ENCODE measurements at regions not wholly inside any gene's neighbourhood (a gene's known extent, or its start where the extent isn't known, plus 50 kb on each side); places are given as distances from the start of the nearest gene placed in this dataset.
"Not testable (repeated sequence)": the region's sequence is repeated elsewhere in the genome, so short reads cannot be mapped to it uniquely, and the experiment has no call there.

DNA sequence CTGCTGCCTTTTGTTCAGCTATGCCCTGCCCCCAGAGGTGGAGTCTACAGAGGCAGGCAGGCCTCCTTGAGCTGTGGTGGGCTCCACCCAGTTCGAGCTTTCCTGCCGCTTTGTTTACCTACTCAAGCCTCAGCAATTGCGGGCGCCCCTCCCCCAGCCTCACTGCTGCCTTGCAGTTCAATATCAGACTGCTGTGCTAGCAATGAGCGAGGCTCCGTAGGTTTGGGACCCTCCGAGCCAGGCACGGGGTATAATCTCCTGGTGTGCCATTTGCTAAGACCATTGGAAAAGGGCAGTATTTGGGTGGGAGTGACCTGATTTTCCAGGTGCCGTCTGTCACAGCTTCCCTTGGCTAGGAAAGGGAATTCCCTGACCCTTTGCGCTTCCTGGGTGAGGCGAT is 51.9 kb downstream of the DIPK2A start:
- DNase-seq (ENCODE audit: low read depth in 2 of 2) = not testable (repeated sequence)

DNA sequence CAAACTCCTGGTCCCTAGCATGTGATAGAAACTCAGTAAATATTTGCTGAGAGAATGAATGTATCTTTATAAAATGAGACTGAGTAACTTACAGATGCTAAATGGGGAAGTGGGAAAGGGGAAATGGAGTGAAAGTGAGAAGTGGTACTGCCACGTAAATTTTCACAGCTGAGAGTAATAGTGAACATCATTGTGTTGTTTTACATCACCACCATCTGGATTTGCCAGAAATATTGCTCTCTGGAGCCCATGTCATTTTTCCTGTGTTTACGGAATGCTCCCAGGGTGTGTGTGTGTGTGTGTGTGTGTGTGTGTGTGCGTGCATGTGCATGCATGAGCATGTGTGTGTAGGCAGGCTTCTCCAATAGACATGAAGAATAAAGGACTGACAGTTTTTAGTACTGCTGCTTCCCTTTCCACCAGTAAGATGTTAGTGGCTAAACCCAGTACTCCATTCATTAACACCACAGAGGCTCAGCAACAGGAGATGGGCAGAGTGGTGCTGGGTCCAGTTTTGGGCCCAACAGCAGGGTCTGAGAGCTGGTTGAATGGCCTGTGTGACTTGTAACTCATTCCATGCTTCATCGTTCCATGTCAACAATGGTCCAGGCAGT is 57.3 kb downstream of the DIPK2A start:
- DNase-seq (ENCODE audit: low read depth in 2 of 2) = no peak

DNA sequence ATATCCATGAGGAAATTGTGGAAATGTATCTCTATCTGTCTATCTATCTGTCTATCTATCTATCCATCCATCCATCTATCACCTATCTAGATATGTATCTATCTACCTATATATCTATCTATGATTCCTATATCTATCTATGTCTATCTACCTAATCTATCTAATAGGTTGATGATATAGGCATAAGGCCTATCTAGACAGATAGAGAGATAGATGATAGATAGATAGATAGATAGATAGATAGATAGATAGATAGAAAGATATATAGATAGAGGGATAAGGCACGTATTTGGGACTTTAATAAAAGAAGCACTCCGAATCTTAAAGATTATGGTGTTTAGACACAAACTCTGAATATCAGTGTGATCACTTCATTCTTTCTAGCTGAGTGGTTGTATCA is 58.1 kb downstream of the DIPK2A start:
- no peak for DNase-seq (ENCODE audit: low read depth in 2 of 2)

DNA sequence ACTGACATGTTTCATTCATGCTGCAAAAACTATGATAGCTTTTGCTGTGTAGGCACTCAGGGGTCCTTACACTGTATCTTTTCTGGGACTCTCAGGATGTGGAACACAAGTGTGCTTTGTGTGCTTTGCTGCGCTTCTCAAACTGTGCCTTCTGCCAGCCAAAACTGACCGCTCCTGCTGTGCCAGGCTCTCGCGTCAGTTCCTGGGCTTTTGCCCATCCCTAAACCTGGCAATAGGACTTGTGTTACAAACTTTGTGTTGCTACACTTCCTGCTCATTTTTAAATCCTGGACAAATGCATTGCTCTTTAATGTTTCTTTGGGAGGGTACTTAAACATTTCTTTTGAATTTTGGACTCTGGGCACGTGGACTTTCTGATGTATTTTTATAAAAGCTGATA is 60.3 kb downstream of the DIPK2A start:
- DNase-seq (ENCODE audit: low read depth in 2 of 2) = no peak

DNA sequence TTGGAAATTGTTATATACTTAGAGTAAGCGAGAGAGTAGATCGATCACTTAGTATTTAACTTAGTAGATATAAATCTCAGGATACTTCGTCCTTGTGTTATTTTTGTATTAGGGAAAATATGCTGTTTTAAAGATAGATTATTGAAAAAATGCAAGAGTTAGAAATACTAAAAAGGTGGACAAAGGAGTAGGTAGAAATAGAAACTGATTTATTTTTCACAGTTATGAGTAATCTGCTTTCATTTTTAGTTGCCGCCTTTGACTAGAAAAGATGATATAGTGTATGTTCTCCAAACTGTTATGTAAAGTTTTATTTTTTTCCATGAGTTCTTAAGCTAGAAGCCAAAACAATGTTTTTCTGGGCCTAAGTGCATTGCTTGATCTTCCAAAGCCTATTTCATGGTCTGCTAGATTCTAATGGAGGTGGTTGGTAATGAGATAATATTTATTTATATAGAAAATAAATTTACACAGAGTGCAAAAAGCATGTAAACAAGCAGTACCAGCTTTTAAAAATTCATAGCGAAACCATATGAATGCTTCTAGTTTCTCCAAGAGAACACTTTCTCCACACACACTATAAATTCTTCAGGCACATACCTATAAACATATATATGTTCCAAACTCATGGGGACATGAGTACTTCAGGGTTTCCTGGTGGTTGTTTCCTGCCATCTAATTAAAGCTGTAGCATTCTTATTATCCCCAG is 61.1 kb downstream of the DIPK2A start:
- DNase-seq (ENCODE audit: low read depth in 2 of 2) = no peak

DNA sequence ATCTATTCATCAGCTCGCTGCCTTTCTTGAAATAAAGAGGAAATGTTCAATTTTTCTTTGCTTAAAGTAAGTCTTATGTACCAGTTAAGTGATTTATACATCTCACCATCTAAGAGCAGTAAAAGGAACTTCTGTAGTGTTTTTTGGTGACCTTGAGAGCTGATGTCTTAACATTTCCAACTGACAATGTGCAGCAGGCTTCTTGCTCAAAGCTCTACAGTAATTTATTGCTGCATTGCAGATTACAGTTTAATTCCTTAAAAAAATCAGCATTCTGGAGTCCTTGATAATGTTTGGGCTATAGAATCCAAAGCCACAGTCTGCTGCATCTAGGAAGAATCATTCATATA is 61.6 kb downstream of the DIPK2A start:
- no peak for DNase-seq (ENCODE audit: low read depth in 2 of 2)

DNA sequence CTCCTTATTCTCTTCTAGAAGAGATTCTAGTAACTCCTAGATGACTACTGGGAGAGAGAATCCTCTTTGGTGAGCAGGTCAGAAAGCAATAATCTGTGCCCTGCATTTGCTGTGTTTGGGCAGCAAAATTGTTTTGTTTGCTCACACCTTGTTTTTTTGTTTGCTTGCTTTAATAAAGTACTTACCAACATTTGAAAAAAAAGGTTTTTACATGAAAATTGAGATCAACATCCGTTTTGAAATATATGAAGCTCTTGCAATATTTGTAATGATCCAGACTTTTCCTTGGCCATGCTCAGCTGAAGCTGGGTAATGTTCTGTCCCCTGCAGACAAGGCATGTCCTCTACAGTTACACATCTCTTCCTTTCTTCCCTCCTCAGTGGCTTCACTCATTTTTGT is 62.2 kb downstream of the DIPK2A start:
- DNase-seq (ENCODE audit: low read depth in 2 of 2) = no peak

DNA sequence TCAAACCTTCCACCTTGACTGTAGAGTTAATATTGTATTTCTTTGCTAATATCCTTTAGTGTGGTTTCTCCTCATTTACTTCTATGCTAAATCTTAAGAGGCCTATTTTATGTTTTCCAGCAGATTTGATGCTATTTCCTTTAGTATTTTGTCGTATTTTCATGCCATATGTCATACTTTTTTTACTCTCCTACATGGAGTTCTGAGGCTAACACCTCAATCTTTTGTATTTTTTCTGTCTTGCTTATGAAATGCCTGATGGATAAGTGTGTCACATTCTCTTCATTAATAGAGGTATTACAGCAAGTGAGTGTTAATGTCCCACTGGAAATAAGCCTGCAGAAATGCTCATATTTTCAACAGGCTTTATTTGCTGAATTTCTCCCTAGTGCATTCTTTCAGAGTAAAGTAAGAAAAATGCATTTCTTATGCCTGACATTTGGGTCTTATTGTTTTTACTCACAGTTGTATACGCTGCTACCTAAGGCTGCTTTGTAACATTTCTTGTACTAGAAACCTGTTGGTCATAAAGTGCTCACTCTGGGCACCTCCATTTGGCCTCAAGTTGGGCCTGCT is 63.2 kb downstream of the DIPK2A start:
- DNase-seq (ENCODE audit: low read depth in 2 of 2) = no peak

DNA sequence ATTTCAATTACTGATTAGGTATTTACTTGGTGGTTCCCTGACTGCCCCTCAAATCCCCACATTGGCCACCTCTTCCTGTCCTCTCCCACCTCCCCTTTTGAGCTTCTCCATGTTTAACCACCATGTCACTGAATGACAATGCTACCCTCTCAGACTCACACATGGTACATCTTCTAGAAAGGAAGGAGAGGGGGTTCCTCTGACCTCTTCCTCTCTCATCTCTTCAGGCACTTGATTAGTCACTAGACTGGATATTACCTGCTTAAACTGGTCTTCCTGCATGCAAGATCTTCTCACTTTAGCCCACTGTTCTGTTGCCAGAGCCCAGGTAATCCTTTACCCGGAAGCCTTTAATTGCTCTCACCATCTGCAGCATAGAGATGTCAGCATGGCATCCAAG is 64.9 kb downstream of the DIPK2A start:
- DNase-seq (ENCODE audit: low read depth in 2 of 2) = no peak

DNA sequence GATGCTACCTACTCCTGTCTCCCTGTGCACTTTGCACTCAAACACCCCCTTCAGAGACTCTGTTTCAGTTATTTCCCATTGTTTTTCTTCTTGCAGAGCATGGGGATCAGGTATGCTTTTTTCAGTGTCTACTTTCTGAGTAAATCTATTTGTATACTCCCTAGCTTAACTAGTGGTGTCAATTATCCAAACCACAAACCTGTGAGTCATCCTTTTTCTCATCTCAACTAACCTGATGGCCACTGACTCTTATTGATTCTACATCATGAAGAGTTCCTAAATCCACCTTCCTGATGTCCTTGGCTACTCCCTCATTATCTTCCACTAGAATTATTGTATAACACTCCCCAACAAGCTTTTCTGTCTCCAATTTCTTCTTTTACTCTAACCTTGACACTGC is 68.0 kb downstream of the DIPK2A start:
- no peak for DNase-seq (ENCODE audit: low read depth in 2 of 2)

DNA sequence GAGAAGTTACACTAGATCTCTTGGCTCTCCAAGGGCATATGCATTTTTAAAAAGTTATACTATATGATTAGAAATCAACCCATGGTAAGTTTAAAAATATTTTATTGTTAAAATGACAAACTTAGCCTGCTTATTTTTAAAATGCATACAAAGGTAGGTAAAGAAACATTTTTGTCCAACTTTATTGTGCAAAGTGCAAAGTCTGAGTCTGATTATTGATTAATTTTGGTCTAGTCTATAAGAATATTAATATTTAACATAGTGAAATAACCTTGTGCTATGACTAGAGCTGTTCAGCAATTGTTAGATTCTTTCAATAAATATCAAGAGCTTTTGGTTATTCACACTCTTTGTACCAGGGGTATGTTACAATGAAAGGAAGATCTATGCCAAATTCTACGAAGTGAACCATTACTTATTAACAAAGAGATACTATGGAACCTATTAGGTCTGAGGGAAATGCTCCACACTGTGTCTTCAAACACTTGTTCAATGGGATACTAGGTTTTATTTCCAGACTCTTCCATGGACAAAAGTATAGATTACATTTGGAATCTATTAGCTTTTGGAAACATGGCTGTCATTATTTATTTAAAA is 70.4 kb downstream of the DIPK2A start:
- DNase-seq (ENCODE audit: low read depth in 2 of 2) = no peak

DNA sequence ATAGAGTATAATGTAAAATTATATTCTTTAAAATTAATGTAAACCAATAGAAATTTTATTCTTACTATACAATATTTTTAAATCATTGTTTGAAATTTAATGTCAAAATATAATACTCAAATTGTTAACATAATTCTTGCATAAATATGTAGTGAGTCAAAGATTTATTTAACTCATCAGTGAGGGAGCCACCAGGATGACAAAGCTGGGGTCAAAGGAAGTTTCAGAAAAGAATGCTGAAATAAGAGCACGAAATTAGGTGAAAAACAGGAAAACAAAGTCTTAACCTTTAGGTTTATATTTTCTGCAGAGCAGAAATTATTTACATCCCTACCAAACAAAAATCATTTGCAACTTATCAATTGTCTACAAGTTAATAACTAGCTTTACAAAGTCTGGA is 74.1 kb downstream of the DIPK2A start:
- DNase-seq (ENCODE audit: low read depth in 2 of 2) = no peak

DNA sequence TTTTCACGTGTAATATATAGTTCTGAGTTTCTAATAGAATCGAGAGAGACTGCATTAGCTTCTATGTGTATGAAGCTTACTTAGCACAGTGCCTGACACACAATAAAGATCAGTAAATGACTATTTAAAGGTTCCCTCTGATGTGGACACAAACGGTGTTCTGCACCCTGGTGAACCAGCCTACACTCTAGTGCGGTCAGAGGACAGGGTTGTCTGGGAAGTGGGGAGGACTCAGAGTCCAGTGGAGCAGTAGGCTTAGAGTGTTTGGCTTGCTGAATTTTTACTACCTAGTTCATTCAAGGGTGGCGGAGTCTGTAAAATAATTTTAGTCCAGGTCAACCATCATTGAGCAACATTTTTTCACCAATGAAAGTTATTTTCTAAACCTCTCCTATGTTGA is 77.8 kb downstream of the DIPK2A start:
- DNase-seq (ENCODE audit: low read depth in 2 of 2) = no peak

DNA sequence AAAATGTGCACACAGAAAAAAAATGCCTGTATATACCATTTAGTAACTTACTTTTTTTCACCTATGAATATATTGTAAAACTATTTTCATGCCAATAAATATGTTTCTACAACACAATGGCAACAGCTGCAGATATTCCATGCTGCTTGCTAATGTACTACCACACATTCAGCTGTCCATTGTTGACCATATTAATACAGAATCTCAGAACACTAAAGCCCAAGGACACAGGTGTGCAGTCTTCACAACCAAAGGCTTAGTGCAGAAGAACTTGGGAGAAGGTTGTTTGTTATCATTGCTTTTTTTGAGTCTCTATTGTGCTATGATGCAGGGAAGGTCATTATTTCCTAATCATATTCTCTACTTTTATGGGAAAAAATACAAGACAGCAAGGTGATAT is 79.6 kb downstream of the DIPK2A start:
- DNase-seq (ENCODE audit: low read depth in 2 of 2) = no peak

DNA sequence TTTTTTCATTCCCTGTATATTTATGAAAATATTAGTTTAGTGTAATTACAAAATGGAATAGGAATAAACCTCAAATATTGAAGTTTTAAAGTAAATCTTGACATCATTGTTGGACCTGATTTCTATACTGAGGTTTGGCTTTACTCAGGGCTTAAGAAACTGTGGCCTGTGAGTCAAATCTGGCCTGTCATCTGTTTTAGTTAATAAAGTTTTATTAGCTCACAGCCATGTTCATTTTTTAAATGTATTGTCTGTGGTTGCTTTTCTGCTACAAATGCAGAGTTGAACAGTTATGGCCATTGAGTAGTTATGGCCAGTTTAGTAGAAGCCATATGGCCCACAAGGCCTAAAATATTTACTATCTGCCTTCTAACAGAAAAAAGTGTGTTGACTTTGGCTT is 80.7 kb downstream of the DIPK2A start:
- DNase-seq (ENCODE audit: low read depth in 2 of 2) = no peak

DNA sequence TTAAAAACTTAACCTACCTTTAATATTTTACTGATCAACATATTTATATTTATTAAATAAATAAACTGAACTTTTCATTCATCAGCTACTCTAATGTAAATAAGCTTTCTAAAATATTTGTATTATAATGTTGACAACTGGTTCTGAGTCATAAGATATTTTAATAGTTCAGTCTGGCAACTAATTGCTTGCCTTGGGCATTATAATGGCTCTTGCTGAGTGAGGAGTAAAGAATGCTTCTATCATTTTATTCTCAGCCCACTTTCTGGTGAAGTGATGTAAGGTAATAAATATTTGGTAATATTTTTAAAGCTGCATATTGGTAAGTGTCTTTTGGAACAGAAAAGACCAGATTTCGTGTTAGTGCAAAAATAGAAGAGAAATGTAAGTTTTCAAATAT is 81.5 kb downstream of the DIPK2A start:
- no peak for DNase-seq (ENCODE audit: low read depth in 2 of 2)

DNA sequence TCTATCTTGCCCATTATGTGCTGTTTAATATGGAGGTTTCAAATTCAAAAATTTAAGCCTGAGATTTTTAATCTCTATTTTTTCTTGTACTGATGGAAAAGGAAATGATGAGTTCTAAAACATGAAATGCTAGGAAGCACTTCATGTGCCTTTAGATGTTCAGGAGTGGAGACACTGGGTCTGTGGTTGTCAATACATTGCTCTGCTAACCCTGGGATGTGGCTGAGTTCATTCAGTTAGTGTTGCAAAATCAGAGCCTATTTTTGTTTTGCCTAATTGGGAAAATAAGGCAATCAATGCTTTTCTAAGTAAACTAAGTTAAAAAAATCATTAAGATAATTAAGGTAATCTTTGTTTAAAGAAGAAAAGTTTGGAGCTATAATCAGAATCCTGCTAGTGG is 83.1 kb downstream of the DIPK2A start:
- no peak for DNase-seq (ENCODE audit: low read depth in 2 of 2)

DNA sequence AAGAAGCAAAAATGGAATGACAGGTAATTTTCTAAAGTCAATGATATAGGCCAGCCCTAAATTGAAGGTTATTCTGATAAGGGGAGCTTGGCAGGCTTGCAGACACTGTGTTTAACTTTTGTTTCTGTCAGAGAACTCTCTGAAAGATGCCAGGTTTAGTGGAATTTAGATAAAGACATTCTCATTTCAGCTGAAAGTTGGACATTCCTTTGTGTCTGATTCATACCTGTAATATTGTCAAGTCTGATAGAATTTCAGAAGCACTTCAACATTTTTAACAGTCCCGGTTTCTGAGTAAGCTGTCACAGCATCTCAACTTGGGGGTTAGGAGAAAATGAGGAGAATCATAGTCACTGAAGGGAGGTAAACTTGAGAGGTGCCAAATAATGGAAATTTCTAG is 84.0 kb downstream of the DIPK2A start:
- no peak for DNase-seq (ENCODE audit: low read depth in 2 of 2)

DNA sequence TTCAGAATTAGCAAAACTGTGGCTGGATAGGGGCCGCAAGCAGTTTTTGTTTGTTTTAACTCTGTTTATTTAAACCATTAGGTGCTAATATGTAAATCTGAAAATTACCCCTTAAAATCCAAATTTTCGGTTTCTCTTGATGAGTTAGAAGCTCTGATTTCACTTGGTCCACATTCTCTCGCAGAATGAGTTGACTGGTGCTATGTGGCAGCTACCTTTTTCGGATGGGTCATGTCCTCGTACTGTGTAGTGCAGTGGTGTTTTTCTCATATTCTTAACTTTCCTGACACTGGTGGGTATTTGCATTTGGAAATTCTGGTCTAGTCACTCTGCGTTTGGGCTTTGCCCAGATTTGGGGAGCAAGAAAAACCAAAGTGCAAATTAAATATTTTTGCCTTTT is 87.1 kb downstream of the DIPK2A start:
- no peak for DNase-seq (ENCODE audit: low read depth in 2 of 2)

DNA sequence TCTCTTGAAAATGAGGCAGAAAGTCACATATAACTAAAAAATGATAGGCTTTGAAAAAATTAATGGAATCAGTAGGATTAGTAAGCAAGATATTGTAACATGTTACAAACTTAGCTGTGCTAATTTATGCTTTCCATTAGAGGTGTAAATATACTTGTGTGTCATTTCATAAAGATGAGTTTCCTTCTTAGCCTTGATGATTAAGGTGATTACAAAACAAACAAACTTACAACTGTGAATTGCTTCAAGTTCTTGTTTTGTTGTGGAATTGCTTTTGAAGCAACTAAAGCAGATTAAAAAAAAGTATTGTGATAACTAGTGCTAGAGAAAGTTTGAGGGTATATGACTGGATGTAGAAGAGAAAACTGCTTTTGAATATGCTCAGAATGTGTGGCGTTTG is 87.9 kb downstream of the DIPK2A start:
- no peak for DNase-seq (ENCODE audit: low read depth in 2 of 2)

DNA sequence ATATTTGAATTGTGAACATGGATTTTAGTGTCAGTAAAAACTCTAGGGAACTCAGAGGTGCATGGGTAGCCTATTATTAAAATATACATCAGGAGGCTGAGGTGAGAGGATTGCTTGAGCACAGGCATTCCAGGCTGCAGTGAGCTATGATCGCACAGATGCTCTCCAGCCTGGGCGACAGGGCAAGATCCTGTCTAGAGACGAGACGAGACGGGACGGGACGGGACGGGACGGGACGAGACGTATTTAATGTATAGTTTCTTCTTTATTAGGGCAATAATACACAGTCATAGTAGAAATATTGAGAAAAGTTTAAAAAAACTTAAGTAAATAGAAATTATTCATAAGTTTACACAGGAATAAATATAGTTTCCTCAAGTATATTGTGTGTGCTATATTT is 89.3 kb downstream of the DIPK2A start:
- DNase-seq (ENCODE audit: low read depth in 2 of 2) = no peak

DNA sequence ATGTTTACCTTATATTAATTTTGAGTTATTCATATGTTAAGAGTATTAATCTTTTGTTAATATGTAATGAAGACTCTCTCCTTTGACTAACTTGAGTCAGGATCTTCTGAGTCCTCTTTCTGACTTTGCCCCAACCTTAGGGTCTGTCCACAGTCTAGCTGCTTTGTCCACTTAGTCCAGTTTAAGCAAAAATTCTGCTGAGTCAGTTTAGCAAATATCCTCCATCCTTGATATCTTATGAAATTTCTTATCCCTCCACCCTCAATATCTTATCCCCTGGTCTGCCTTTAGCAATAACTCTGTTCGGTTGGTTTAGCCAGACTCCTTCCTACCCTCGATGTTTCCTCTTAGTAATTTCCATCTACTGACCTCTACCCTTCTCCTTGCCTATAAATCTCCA is 91.7 kb downstream of the DIPK2A start:
- no peak for DNase-seq (ENCODE audit: low read depth in 2 of 2)

DNA sequence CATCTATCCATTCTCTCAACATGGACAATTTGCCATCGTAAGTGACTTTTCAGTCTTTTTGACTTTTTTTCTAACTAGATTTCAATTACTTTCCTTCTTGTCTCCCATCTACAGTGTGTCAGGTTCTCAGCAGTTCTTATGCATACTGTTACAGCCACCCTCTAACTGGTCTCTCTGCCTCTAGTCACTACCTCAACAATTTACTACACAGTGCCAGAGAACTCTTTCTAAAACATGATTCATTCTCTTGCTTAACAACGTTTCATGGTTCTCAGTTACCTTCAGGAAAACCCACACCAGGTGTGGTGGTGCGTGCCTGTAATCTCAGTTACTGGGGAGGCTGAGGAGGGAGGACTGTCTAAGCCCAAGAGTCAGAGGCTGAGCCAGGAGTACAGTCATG is 95.4 kb downstream of the DIPK2A start:
- DNase-seq (ENCODE audit: low read depth in 2 of 2) = no peak

All from dermis microvascular lymphatic vessel endothelial cell (primary cell).